CD14-positive monocyte (primary cell): ENCODE measurements at regions not wholly inside any gene's neighbourhood (a gene's known extent, or its start where the extent isn't known, plus 50 kb on each side); places are given as distances from the start of the nearest gene placed in this dataset.

Source experiments
- DNase-seq, 3 donors: peaks; one replicate each; pipeline ENCODE4 v3.0.0-alpha.2; 2011 to 2022
- H2AFZ ChIP-seq: 2 replicates; pipeline ENCODE4 v1.6.0; 2012; ENCODE audit warnings: mild to moderate bottlenecking, low read depth, low read length, inconsistent platforms; ENCODE audit not compliant: insufficient read depth, poor library complexity, severe bottlenecking
- H3K27ac ChIP-seq, 2 donors: 1 replicate in 1 of 2; 2 replicates in 1 of 2; pipeline ENCODE4 v1.5.1; 2012 to 2013; ENCODE audit warnings: low read length in 2 of 2, control low read depth in 1 of 2, inconsistent platforms in 1 of 2, low read depth in 1 of 2, mild to moderate bottlenecking in 1 of 2
- H3K27me3 ChIP-seq, 2 donors: one replicate each; pipeline versions ENCODE4 v1.6.0 to v1.6.1; 2011 to 2013; ENCODE audit warnings: low read length in 2 of 2; ENCODE audit not compliant: control insufficient read depth in 2 of 2, insufficient read depth in 2 of 2
- H3K36me3 ChIP-seq, 2 donors: replicated peaks in 1 of 2; 1 replicate in 1 of 2; 2 replicates in 1 of 2; pipeline versions ENCODE4 v1.5.1 to v1.6.1; 2012 to 2013; ENCODE audit warnings: low read length in 2 of 2, control low read depth in 1 of 2, inconsistent platforms in 1 of 2, mild to moderate bottlenecking in 1 of 2; ENCODE audit not compliant: insufficient read depth in 2 of 2, control insufficient read depth in 1 of 2
- H3K4me1 ChIP-seq, 2 donors: 1 replicate in 1 of 2; 2 replicates in 1 of 2; pipeline versions ENCODE4 v1.5.1 to v1.6.1; 2012 to 2013; ENCODE audit warnings: low read length in 2 of 2, control low read depth in 1 of 2, inconsistent platforms in 1 of 2, mild to moderate bottlenecking in 1 of 2, moderate library complexity in 1 of 2; ENCODE audit not compliant: insufficient read depth in 2 of 2, control insufficient read depth in 1 of 2
- H3K4me2 ChIP-seq: replicated peaks from 2 replicates; pipeline ENCODE3; 2012; ENCODE audit warnings: low read length, moderate library complexity, mild to moderate bottlenecking; ENCODE audit not compliant: poor library complexity, severe bottlenecking; ENCODE audit errors: extremely low read depth
- H3K4me3 ChIP-seq, 3 experiments: fragments of 200-600 bp in 1 of 3; sonication (generic) in 1 of 3; replicated peaks in 1 of 3; 1 replicate in 2 of 3; 2 replicates in 1 of 3; pipeline ENCODE4 v1.5.1; 2011 to 2013; ENCODE audit warnings: low read length in 3 of 3, mild to moderate bottlenecking in 3 of 3, control low read depth in 2 of 3, low read depth in 2 of 3, inconsistent platforms in 1 of 3, moderate library complexity in 1 of 3
- H3K79me2 ChIP-seq: 2 replicates; pipeline ENCODE4 v1.6.0; 2012; ENCODE audit warnings: mild to moderate bottlenecking, control low read depth, inconsistent platforms, low read length, moderate library complexity; ENCODE audit not compliant: insufficient read depth
- H3K9ac ChIP-seq: 2 replicates; pipeline ENCODE4 v1.6.0; 2017; ENCODE audit warnings: low read length, mild to moderate bottlenecking; ENCODE audit not compliant: insufficient read depth, poor library complexity, severe bottlenecking
- H3K9me3 ChIP-seq, 2 donors: replicated peaks in 1 of 2; 1 replicate in 1 of 2; 2 replicates in 1 of 2; pipeline versions ENCODE4 v1.5.1 to v1.6.1; 2012 to 2013; ENCODE audit warnings: low read length in 2 of 2, control low read depth in 1 of 2; ENCODE audit not compliant: control insufficient read depth in 1 of 2, insufficient read depth in 1 of 2
- H4K20me1 ChIP-seq: 2 replicates; pipeline ENCODE4 v1.6.0; 2012; ENCODE audit warnings: mild to moderate bottlenecking, low read length, control low read depth, moderate library complexity; ENCODE audit not compliant: insufficient read depth
- H3K27ac Mint-ChIP-seq, 7 donors: one replicate each; pipeline ENCODE4 v1.8.0; 2020; ENCODE audit warnings: mild to moderate bottlenecking in 7 of 7, mixed read lengths in 7 of 7, moderate library complexity in 6 of 7, inconsistent platforms in 2 of 7
- H3K27me3 Mint-ChIP-seq, 3 donors: one replicate each; pipeline ENCODE4 v1.8.0; 2021 to 2022; ENCODE audit warnings: low read depth in 3 of 3, mild to moderate bottlenecking in 3 of 3, mixed read lengths in 3 of 3, moderate library complexity in 3 of 3, inconsistent platforms in 1 of 3
- H3K36me3 Mint-ChIP-seq, 2 donors: one replicate each; pipeline ENCODE4 v1.8.0; 2020; ENCODE audit warnings: mixed read lengths in 2 of 2, inconsistent platforms in 1 of 2, mild to moderate bottlenecking in 1 of 2
- H3K4me1 Mint-ChIP-seq: one replicate; pipeline ENCODE4 v1.8.0; 2020; ENCODE audit warnings: mild to moderate bottlenecking, mixed read lengths
- H3K4me3 Mint-ChIP-seq, 2 donors: one replicate each; pipeline ENCODE4 v1.8.0; 2020; ENCODE audit warnings: mild to moderate bottlenecking in 2 of 2, mixed read lengths in 2 of 2, moderate library complexity in 1 of 2
- H3K9me3 Mint-ChIP-seq, 7 donors: one replicate each; pipeline ENCODE4 v1.8.0; 2020 to 2022; ENCODE audit warnings: mixed read lengths in 7 of 7, mild to moderate bottlenecking in 6 of 7, moderate library complexity in 6 of 7, inconsistent platforms in 2 of 7
- WGBS: methylation state at CpG from one replicate; pipeline ENCODE4 v1.1.5; 2013; ENCODE audit warnings: missing lambda C conversion rate; ENCODE audit not compliant: insufficient coverage; 5-methylcytosine and 5-hydroxymethylcytosine counted together
- intact Hi-C, 2 donors: fragments of 100-400 bp; cut with micrococcal nuclease; formaldehyde crosslinking; loops; one replicate each; pipeline versions ENCODE4 v1.15.0 to v1.15.1; 2023
- TF ChIP-seq, protein P1 (sequence below): fragments of 200-600 bp; IDR thresholded peaks from one replicate; pipeline ENCODE4 v1.8.0; 2022; ENCODE audit warnings: antibody characterized with exemption, mild to moderate bottlenecking

DNA sequence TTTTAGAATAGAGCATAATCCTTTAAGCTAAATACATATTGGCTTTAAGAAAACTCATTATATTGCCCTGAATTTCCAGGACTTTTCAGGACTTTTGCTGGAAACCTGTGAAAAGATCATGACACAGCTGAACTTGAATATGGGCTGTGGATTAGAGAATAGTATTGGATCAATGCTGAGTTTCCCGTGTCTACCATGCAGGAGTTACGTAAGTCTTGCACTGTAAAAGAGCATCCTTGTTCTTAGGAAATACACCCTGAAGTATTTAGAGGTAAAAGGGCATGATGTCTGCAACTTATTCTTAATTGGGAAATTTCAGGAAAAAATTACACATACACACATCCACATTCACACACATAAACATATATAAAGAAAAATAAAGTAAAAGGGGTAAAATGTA is 82.1 kb downstream of the ZFP36L2 start:
- peaks cover 39 to 49% of the 10 kb centered on the region in 2 donors for H3K4me1 ChIP-seq
- TF ChIP-seq, protein P1, sequence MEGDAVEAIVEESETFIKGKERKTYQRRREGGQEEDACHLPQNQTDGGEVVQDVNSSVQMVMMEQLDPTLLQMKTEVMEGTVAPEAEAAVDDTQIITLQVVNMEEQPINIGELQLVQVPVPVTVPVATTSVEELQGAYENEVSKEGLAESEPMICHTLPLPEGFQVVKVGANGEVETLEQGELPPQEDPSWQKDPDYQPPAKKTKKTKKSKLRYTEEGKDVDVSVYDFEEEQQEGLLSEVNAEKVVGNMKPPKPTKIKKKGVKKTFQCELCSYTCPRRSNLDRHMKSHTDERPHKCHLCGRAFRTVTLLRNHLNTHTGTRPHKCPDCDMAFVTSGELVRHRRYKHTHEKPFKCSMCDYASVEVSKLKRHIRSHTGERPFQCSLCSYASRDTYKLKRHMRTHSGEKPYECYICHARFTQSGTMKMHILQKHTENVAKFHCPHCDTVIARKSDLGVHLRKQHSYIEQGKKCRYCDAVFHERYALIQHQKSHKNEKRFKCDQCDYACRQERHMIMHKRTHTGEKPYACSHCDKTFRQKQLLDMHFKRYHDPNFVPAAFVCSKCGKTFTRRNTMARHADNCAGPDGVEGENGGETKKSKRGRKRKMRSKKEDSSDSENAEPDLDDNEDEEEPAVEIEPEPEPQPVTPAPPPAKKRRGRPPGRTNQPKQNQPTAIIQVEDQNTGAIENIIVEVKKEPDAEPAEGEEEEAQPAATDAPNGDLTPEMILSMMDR: no peak
- intact Hi-C loops: no loop called here
- H3K27ac ChIP-seq: peak overlapping the region in 1 of 2 donors; percentile 50
- no peaks in the 10 kb centered on the region for H4K20me1 ChIP-seq
- WGBS: 0% methylated on average over 1 of the region's 2 CpGs
- peaks cover 0 to 1% (median 0%) of the 10 kb centered on the region in 3 donors for H3K27me3 Mint-ChIP-seq
- no peak overlapping the region for H3K4me2 ChIP-seq
- peaks cover 3 to 4% of the 10 kb centered on the region in 2 donors for H3K36me3 Mint-ChIP-seq
- peaks cover 61% of the 10 kb centered on the region for H3K4me1 Mint-ChIP-seq
- peak overlapping the region in 1 of 2 donors; percentile 26 for H3K4me3 Mint-ChIP-seq
- H3K9me3 Mint-ChIP-seq: peaks cover 0 to 2% (median 0%) of the 10 kb centered on the region in 7 donors
- H3K79me2 ChIP-seq: no peaks in the 10 kb centered on the region
- no peak overlapping the region for H3K9ac ChIP-seq
- peak overlapping the region; percentile 40 to 82 (median 67) for H3K27ac Mint-ChIP-seq
- H3K36me3 ChIP-seq: no peaks in the 10 kb centered on the region
- H2AFZ ChIP-seq: no peak overlapping the region
- no peak overlapping the region for H3K4me3 ChIP-seq
- H3K27me3 ChIP-seq: no peaks in the 10 kb centered on the region
- H3K9me3 ChIP-seq: no peaks in the 10 kb centered on the region
- peak in 2 of 3 donors; percentile 60 to 72 for DNase-seq

DNA sequence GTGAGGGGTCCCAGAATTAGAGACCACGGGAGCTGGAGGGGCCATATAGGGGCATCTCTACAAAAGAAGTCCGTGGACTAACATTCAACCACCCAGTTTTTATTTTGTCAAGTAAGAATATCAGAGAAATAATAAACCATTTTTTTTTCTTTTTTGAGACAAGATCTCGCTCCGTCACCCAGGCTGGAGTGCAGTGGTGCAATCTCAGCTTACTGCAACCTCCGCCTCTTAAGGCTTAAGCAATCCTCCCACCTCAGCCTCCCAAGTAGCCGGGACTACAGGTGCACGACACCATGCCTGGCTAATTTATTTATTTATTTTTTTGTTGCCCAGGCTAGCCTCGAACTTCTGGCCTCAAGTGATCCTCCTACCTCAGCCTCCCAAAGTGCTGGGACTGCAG is 82.7 kb downstream of the ZFP36L2 start:
- H3K4me1 ChIP-seq: peaks cover 39 to 53% of the 10 kb centered on the region in 2 donors
- H3K9ac ChIP-seq: no peak overlapping the region
- H3K27me3 ChIP-seq: no peaks in the 10 kb centered on the region
- Mint-ChIP-seq H3K27me3 (peaks cover 0 to 1% (median 0%) of the 10 kb centered on the region in 3 donors), H3K4me1 (peaks cover 59% of the 10 kb centered on the region), H3K36me3 (peaks cover 3 to 4% of the 10 kb centered on the region in 2 donors), H3K27ac (peak overlapping the region; percentile 40 to 82 (median 67)), H3K9me3 (peaks cover 0 to 2% (median 0%) of the 10 kb centered on the region in 7 donors), H3K4me3 (no peak overlapping the region)
- intact Hi-C loops: no loop called here
- no peak overlapping the region for H3K4me3 ChIP-seq
- H3K36me3 ChIP-seq: no peaks in the 10 kb centered on the region
- DNase-seq: no peak
- no peak overlapping the region for H2AFZ ChIP-seq
- H3K79me2 ChIP-seq: no peaks in the 10 kb centered on the region
- 20% methylated on average over 5 of the region's 8 CpGs for WGBS
- H4K20me1 ChIP-seq: no peaks in the 10 kb centered on the region
- H3K27ac ChIP-seq: peak overlapping the region; percentile 28 to 50
- no peaks in the 10 kb centered on the region for H3K9me3 ChIP-seq
- TF ChIP-seq, protein P1: no peak
- H3K4me2 ChIP-seq: no peak overlapping the region
